ENCODE measurements at regions not wholly inside any gene's neighbourhood (a gene's known extent, or its start where the extent isn't known, plus 50 kb on each side); places are given as distances from the start of the nearest gene placed in this dataset.

DNA sequence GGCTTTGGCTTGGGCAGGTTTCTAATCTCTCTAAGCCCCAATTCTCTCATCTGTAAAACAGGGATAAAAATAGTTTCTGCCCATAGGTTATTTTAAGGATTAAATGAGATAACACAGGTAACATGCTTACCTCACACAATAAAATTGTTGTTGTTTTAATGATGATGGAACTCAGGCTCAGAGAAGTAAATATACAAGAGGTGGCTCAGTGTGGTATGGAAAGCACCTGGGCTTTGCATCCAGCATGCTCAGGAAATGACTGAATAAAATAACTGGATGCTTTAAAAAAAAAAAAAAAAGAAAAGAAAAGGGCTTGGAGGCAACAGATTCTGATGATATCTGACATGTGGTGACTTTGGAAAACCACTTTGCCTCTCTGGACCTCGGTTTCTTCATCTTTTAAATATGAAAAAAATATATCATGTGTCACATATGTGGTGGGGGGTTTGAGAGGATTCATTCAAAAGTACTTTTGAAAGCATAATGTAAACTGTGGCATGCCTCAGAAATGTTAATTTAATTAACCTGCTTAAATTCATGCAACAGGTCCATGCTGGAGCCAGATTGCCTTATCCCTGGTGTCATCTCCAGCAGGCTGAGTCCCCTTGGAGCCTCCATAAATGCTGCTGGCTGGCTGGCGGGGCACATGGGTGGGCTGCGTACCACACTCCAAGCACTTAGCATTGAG, 112.8 kb upstream of the CDC42EP3 start:
- RAD21 ChIA-PET (ENCODE audit: low non-redundant PET in 1 of 2, low total read pairs in 2 of 2, uncharacterized antibody in 2 of 2, unreplicated experiment in 2 of 2) = no interaction called here
- TF ChIP-seq, protein P1, sequence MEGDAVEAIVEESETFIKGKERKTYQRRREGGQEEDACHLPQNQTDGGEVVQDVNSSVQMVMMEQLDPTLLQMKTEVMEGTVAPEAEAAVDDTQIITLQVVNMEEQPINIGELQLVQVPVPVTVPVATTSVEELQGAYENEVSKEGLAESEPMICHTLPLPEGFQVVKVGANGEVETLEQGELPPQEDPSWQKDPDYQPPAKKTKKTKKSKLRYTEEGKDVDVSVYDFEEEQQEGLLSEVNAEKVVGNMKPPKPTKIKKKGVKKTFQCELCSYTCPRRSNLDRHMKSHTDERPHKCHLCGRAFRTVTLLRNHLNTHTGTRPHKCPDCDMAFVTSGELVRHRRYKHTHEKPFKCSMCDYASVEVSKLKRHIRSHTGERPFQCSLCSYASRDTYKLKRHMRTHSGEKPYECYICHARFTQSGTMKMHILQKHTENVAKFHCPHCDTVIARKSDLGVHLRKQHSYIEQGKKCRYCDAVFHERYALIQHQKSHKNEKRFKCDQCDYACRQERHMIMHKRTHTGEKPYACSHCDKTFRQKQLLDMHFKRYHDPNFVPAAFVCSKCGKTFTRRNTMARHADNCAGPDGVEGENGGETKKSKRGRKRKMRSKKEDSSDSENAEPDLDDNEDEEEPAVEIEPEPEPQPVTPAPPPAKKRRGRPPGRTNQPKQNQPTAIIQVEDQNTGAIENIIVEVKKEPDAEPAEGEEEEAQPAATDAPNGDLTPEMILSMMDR (IDR thresholded peaks at IDR 0.05 in 2 of 3, conservative IDR thresholded peaks at IDR 0.05 in 1 of 3; ENCODE audit: borderline replicate concordance in 1 of 3, insufficient read depth in 1 of 3, low read depth in 2 of 3, low read length in 2 of 3) = no peak
- no peak for TF ChIP-seq ZNF274 (IDR thresholded peaks at IDR 0.05; ENCODE audit: low read depth, low read length)
- TF ChIP-seq CBX3 (IDR thresholded peaks at IDR 0.05; ENCODE audit: low read depth) = no peak
- TF ChIP-seq, protein P2, sequence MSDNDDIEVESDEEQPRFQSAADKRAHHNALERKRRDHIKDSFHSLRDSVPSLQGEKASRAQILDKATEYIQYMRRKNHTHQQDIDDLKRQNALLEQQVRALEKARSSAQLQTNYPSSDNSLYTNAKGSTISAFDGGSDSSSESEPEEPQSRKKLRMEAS (IDR thresholded peaks at IDR 0.05) = no peak
- TF ChIP-seq ZFX (IDR thresholded peaks at IDR 0.05) = no peak
- TF ChIP-seq POLR2AphosphoS5 (IDR thresholded peaks at IDR 0.05; ENCODE audit: low read depth, low read length) = no peak
- no peak for TF ChIP-seq SP1 (IDR thresholded peaks at IDR 0.05; ENCODE audit: low read depth)
- TF ChIP-seq, protein P3, sequence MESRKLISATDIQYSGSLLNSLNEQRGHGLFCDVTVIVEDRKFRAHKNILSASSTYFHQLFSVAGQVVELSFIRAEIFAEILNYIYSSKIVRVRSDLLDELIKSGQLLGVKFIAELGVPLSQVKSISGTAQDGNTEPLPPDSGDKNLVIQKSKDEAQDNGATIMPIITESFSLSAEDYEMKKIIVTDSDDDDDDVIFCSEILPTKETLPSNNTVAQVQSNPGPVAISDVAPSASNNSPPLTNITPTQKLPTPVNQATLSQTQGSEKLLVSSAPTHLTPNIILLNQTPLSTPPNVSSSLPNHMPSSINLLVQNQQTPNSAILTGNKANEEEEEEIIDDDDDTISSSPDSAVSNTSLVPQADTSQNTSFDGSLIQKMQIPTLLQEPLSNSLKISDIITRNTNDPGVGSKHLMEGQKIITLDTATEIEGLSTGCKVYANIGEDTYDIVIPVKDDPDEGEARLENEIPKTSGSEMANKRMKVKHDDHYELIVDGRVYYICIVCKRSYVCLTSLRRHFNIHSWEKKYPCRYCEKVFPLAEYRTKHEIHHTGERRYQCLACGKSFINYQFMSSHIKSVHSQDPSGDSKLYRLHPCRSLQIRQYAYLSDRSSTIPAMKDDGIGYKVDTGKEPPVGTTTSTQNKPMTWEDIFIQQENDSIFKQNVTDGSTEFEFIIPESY (IDR thresholded peaks at IDR 0.05; ENCODE audit: extremely low read depth, insufficient replicate concordance, low read length) = no peak
- no peak for TF ChIP-seq SIN3A (IDR thresholded peaks at IDR 0.05; ENCODE audit: low read depth)
- TF ChIP-seq EGR1 (IDR thresholded peaks at IDR 0.05; ENCODE audit: low read depth) = no peak
- no peak for TF ChIP-seq RAD21 (IDR thresholded peaks at IDR 0.05; ENCODE audit: low read depth)
- TF ChIP-seq EZH2 (IDR thresholded peaks at IDR 0.05) = no peak
- CTCF ChIA-PET = no interaction called here
- ATAC-seq (no peak), DNase-seq (ENCODE audit: low read depth, low spot score) (no peak)
- H3K27ac ChIP-seq (ENCODE audit: low read depth, low read length) = no peak overlapping the region
- POLR2A ChIA-PET = no interaction called here
- H3K36me3 ChIP-seq (ENCODE audit: control insufficient read depth in 1 of 2, insufficient read depth in 2 of 2, low read length in 2 of 2) = no peaks in the 10 kb centered on the region
- no peaks in the 10 kb centered on the region for H3K79me2 ChIP-seq (ENCODE audit: insufficient read depth, low read length)
- intact Hi-C loops (cut with micrococcal nuclease) = no loop called here
- peaks cover 0 to 5% of the 10 kb centered on the region in 2 experiments; a peak in 1 of 4 replicates for H3K9me3 ChIP-seq (ENCODE audit: control insufficient read depth in 1 of 2, insufficient read depth in 1 of 2, low read depth in 1 of 2, low read length in 2 of 2)
- H4K20me1 ChIP-seq (ENCODE audit: insufficient read depth) = no peaks in the 10 kb centered on the region
- no peaks in the 10 kb centered on the region for H3K9me2 ChIP-seq (ENCODE audit: insufficient read depth)
- no TSS peak for BruUV-seq (replicated peaks)
- H3K9ac ChIP-seq (ENCODE audit: low read length) = no peak overlapping the region
- H2AFZ ChIP-seq (ENCODE audit: low read depth, low read length, poor library complexity, severe bottlenecking) = no peak overlapping the region
- H3K4me3 ChIP-seq (replicated peaks in 1 of 2; ENCODE audit: low read depth in 1 of 2, low read length in 2 of 2) = no peak overlapping the region
- H3K27me3 ChIP-seq (ENCODE audit: insufficient read depth, low read length) = no peaks in the 10 kb centered on the region
- peaks cover 7 to 22% of the 10 kb centered on the region in 2 experiments; a peak in 2 of 4 replicates for H3K4me1 ChIP-seq (ENCODE audit: control insufficient read depth in 1 of 2, insufficient read depth in 2 of 2, low read length in 2 of 2)
- no peak overlapping the region for H3K4me2 ChIP-seq (ENCODE audit: low read length)

Measured in HCT116 (cell line).